CD4-positive, alpha-beta T cell treated with Interleukin-2 at 100 ng/mL for 4 hours (primary cell): ENCODE measurements at regions not wholly inside any gene's neighbourhood (a gene's known extent, or its start where the extent isn't known, plus 50 kb on each side); places are given as distances from the start of the nearest gene placed in this dataset.

Source experiments
- DNase-seq: peaks from one replicate; pipeline ENCODE4 v3.0.0-alpha.2; 2020; ENCODE audit warnings: low spot score

- DNase-seq, result no peak
Observed at GRCh38 chr11:70930215-70930614, 322.2 kb downstream of the SHANK2 start.

- no peak for DNase-seq
Observed at GRCh38 chr11:70931430-70931829, 320.9 kb downstream of the SHANK2 start.

- DNase-seq, result no peak
Observed at GRCh38 chr11:70933981-70934583, 318.3 kb downstream of the SHANK2 start.

GRCh38 chr11:70935006-70935768 is 317.2 kb downstream of the SHANK2 start:
- no peak for DNase-seq

GRCh38 chr11:70942593-70942992 is 309.8 kb downstream of the SHANK2 start:
- DNase-seq, result no peak

GRCh38 chr11:70944141-70944540 is 308.2 kb downstream of the SHANK2 start:
- DNase-seq, result no peak

GRCh38 chr11:70944636-70945035 is 307.7 kb downstream of the SHANK2 start:
- no peak for DNase-seq

GRCh38 chr11:70948398-70948797 is 304.0 kb downstream of the SHANK2 start:
- no peak for DNase-seq

GRCh38 chr11:70948855-70949531 is 303.4 kb downstream of the SHANK2 start:
- no peak for DNase-seq

- no peak for DNase-seq
Observed at GRCh38 chr11:70951139-70951804, 301.1 kb downstream of the SHANK2 start.

- no peak for DNase-seq
Observed at GRCh38 chr11:70952191-70952590, 300.2 kb downstream of the SHANK2 start.

- DNase-seq, result no peak
Observed at GRCh38 chr11:70953720-70954119, 298.7 kb downstream of the SHANK2 start.

- DNase-seq, result no peak
Observed at GRCh38 chr11:70954471-70954870, 297.9 kb downstream of the SHANK2 start.
